ENCODE measurements at regions not wholly inside any gene's neighbourhood (a gene's known extent, or its start where the extent isn't known, plus 50 kb on each side); places are given as distances from the start of the nearest gene placed in this dataset.

DNA sequence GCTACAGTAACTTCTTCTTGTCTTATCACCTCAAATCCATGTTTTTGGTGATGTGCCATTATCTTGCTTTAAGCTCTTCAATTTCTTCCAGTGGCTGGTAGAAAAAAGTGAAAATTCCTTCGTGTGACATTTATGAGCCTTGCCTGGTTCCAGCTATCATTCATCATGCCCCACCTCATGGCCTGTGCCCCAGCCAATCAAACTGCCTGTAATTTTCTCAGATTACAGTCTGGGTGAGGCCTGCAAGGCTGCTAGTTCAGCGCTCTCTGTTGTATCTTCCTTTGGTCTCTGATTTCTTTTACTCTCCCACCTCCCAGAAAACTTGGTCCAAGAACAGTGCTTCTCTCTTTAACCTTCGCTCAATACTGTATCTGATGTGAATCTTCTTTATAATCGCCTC lies 249.3 kb upstream of the ZNF717 start:
- no peak for TF ChIP-seq EZH2 (IDR thresholded peaks at IDR 0.05; ENCODE audit: borderline replicate concordance, insufficient read depth, low read depth, low read length, poor library complexity, severe bottlenecking)
- TF ChIP-seq, protein P1, sequence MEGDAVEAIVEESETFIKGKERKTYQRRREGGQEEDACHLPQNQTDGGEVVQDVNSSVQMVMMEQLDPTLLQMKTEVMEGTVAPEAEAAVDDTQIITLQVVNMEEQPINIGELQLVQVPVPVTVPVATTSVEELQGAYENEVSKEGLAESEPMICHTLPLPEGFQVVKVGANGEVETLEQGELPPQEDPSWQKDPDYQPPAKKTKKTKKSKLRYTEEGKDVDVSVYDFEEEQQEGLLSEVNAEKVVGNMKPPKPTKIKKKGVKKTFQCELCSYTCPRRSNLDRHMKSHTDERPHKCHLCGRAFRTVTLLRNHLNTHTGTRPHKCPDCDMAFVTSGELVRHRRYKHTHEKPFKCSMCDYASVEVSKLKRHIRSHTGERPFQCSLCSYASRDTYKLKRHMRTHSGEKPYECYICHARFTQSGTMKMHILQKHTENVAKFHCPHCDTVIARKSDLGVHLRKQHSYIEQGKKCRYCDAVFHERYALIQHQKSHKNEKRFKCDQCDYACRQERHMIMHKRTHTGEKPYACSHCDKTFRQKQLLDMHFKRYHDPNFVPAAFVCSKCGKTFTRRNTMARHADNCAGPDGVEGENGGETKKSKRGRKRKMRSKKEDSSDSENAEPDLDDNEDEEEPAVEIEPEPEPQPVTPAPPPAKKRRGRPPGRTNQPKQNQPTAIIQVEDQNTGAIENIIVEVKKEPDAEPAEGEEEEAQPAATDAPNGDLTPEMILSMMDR (IDR thresholded peaks at IDR 0.05), result no peak
